ENCODE measurements at regions not wholly inside any gene's neighbourhood (a gene's known extent, or its start where the extent isn't known, plus 50 kb on each side); places are given as distances from the start of the nearest gene placed in this dataset.
"Not testable (repeated sequence)": the region's sequence is repeated elsewhere in the genome, so short reads cannot be mapped to it uniquely, and the experiment has no call there.

GRCh38 chr10:83983578-83984255, 155.6 kb upstream of the GHITM start:
- no peak for DNase-seq (ENCODE audit: low spot score)

GRCh38 chr10:83984256-83984640, 155.1 kb upstream of the GHITM start:
- no peak for DNase-seq (ENCODE audit: low spot score)

- DNase-seq (ENCODE audit: low spot score), result no peak
Observed at GRCh38 chr10:83986800-83987199, 152.5 kb upstream of the GHITM start.

- no peak for DNase-seq (ENCODE audit: low spot score)
Observed at GRCh38 chr10:83987216-83987615, 152.1 kb upstream of the GHITM start.

- DNase-seq (ENCODE audit: low spot score), result no peak
Observed at GRCh38 chr10:83988435-83988834, 150.9 kb upstream of the GHITM start.

GRCh38 chr10:83990126-83990525, 149.2 kb upstream of the GHITM start:
- no peak for DNase-seq (ENCODE audit: low spot score)

GRCh38 chr10:83991986-83992753, 147.1 kb upstream of the GHITM start:
- no peak for DNase-seq (ENCODE audit: low spot score)

GRCh38 chr10:83994325-83994724, 145.0 kb upstream of the GHITM start:
- no peak for DNase-seq (ENCODE audit: low spot score)

- DNase-seq (ENCODE audit: low spot score), result no peak
Observed at GRCh38 chr10:83995738-83996331, 143.5 kb upstream of the GHITM start.

- DNase-seq (ENCODE audit: low spot score), result no peak
Observed at GRCh38 chr10:84004221-84004620, 135.1 kb upstream of the GHITM start.

GRCh38 chr10:84005403-84005802, 133.9 kb upstream of the GHITM start:
- no peak for DNase-seq (ENCODE audit: low spot score)

GRCh38 chr10:84007482-84007881, 131.8 kb upstream of the GHITM start:
- no peak for DNase-seq (ENCODE audit: low spot score)

GRCh38 chr10:84008878-84009277, 130.4 kb upstream of the GHITM start:
- DNase-seq (ENCODE audit: low spot score), result no peak

- DNase-seq (ENCODE audit: low spot score), result no peak
Observed at GRCh38 chr10:84012431-84012830, 126.9 kb upstream of the GHITM start.

GRCh38 chr10:84012831-84013458, 126.4 kb upstream of the GHITM start:
- DNase-seq (ENCODE audit: low spot score), result no peak

GRCh38 chr10:84015877-84016595, 123.3 kb upstream of the GHITM start:
- DNase-seq (ENCODE audit: low spot score), result no peak

- DNase-seq (ENCODE audit: low spot score), result no peak
Observed at GRCh38 chr10:84018826-84019225, 120.5 kb upstream of the GHITM start.

- not testable (repeated sequence) for DNase-seq (ENCODE audit: low spot score)
Observed at GRCh38 chr10:84019854-84020458, 119.4 kb upstream of the GHITM start.

- DNase-seq (ENCODE audit: low spot score), result no peak
Observed at GRCh38 chr10:84026821-84027257, 112.5 kb upstream of the GHITM start.

- DNase-seq (ENCODE audit: low spot score), result no peak
Observed at GRCh38 chr10:84029840-84030239, 109.5 kb upstream of the GHITM start.

- no peak for DNase-seq (ENCODE audit: low spot score)
Observed at GRCh38 chr10:84038035-84038434, 101.3 kb upstream of the GHITM start.

GRCh38 chr10:84039957-84040356, 99.4 kb upstream of the GHITM start:
- DNase-seq (ENCODE audit: low spot score), result no peak

Data from CD4-positive, alpha-beta T cell treated with Interleukin-6 at 100 ng/mL for 8 hours (primary cell).